Activated T-cell treated with anti-CD3 and anti-CD28 coated beads for 4 hours (primary cell): ENCODE measurements at regions not wholly inside any gene's neighbourhood (a gene's known extent, or its start where the extent isn't known, plus 50 kb on each side); places are given as distances from the start of the nearest gene placed in this dataset.

Source experiments
- DNase-seq: peaks from one replicate; pipeline ENCODE4 v3.0.0-alpha.2; 2020

GRCh38 chr3:117322866-117323265, 613.3 kb downstream of the TUSC7 start:
- no peak for DNase-seq

GRCh38 chr3:117346901-117347300, 637.3 kb downstream of the TUSC7 start:
- DNase-seq: no peak

GRCh38 chr3:117348884-117349283, 639.3 kb downstream of the TUSC7 start:
- no peak for DNase-seq

- no peak for DNase-seq
These were observed 640.0 kb downstream of the TUSC7 start for GRCh38 chr3:117349566-117349965.

- no peak for DNase-seq
These were observed 640.8 kb downstream of the TUSC7 start for GRCh38 chr3:117350371-117350770.

- no peak for DNase-seq
These were observed 646.0 kb downstream of the TUSC7 start for GRCh38 chr3:117355566-117355965.

GRCh38 chr3:117356091-117356705, 646.6 kb downstream of the TUSC7 start:
- DNase-seq: no peak

- DNase-seq: no peak
These were observed 649.2 kb downstream of the TUSC7 start for GRCh38 chr3:117358717-117359314.

GRCh38 chr3:117366574-117366973, 657.0 kb downstream of the TUSC7 start:
- DNase-seq: no peak

GRCh38 chr3:117367861-117368260, 658.3 kb downstream of the TUSC7 start:
- no peak for DNase-seq

- DNase-seq: no peak
These were observed 671.1 kb downstream of the TUSC7 start for GRCh38 chr3:117380631-117381030.

- no peak for DNase-seq
These were observed 683.5 kb downstream of the TUSC7 start for GRCh38 chr3:117393119-117393518.

GRCh38 chr3:117398141-117398899, 688.7 kb downstream of the TUSC7 start:
- no peak for DNase-seq

GRCh38 chr3:117399311-117400078, 689.9 kb downstream of the TUSC7 start:
- no peak for DNase-seq

- DNase-seq: no peak
These were observed 690.7 kb downstream of the TUSC7 start for GRCh38 chr3:117400303-117400702.

GRCh38 chr3:117404141-117404540, 694.6 kb downstream of the TUSC7 start:
- no peak for DNase-seq

- DNase-seq: no peak
These were observed 695.2 kb downstream of the TUSC7 start for GRCh38 chr3:117404730-117405129.

GRCh38 chr3:117405359-117405758, 695.8 kb downstream of the TUSC7 start:
- DNase-seq: no peak

- DNase-seq: no peak
These were observed 697.7 kb downstream of the TUSC7 start for GRCh38 chr3:117407317-117407716.

- DNase-seq: no peak
These were observed 699.2 kb downstream of the TUSC7 start for GRCh38 chr3:117408811-117409210.

- DNase-seq: no peak
These were observed 699.7 kb downstream of the TUSC7 start for GRCh38 chr3:117409256-117409655.

GRCh38 chr3:117409701-117410459, 700.3 kb downstream of the TUSC7 start:
- no peak for DNase-seq

- DNase-seq: no peak
These were observed 702.4 kb downstream of the TUSC7 start for GRCh38 chr3:117411971-117412370.
